ENCODE measurements at regions not wholly inside any gene's neighbourhood (a gene's known extent, or its start where the extent isn't known, plus 50 kb on each side); places are given as distances from the start of the nearest gene placed in this dataset.

DNA sequence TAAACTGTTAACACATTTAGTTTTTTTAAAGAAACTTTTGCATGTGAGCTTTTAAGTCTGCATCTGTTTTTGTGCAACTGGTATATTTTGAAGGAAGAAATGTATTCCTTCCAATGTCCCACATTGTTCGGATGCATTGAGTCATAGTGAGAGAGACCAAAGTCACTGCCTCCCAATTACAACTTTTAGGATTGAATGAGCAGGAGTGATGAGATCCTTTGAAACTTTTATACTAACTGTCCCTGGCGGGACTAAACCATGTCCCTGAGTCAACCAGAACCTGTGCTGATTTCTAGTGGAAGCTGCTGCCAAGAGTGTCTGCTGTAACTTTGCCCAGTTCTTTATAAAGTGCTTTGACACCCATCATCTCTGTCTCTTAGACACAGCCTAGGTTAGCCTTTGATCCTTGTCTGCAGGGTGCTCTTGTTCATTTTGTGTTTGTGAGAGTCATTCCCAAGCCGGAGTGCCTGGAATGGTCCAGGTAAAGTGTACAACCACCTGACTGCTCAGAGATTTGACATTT is 122.7 kb downstream of the ZNF518B start:
- DNase-seq = no peak

DNA sequence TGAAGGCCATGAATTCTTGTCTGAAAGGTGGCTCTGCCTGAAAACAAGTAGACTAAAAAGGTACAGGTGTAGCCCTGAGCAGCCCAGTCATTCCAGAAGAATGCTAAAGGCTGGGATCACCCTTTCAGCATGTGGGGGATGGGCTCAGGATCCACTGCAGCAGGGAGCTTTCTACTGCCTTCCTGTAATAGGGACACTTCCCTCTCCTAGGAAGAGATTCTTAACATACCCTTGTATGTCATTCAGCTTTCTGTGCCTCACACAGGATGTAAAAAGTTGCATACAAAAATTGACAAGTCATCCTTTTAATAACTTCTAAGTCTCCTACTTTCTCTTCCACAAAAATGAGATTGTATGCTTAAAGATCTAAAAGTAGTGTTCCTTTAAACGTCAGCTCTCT is 123.3 kb downstream of the ZNF518B start:
- no peak for DNase-seq

DNA sequence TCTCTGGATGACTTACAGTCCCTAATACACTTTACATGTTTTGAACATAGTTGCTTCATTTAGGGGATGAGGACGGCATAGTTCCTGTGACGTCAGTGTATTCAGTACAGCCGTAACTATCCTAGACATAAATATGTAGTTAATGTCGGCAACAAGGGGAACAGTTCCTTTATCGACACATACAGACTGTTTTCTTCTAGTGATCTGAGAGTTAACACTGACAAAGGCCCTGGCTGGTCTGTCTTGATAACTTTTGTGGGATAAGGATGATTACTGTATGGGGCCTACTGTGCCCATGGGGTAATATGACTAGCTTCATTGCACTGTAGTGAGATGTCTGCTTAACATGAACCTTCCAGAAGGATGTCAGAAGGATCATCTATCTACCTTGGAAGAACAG is 131.2 kb downstream of the ZNF518B start:
- no peak for DNase-seq

DNA sequence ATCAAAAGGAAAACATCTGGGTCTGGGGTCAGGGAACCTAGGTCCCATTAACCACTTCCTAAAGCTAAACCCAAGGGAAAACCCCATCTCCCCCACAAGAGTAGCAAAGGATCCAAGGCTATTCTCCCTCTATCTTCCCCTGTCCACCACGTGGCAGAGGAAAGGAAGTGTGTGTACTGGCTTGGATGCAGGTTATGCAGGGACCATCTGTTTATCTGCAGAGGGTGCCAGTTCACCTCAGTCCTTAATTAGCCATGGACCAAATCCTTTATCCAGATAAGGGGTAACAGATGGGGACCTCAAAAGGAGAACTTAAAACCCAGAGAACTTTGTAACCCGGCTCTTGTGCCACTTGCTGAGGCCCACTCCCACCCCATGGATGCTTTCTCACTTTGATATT is 135.3 kb downstream of the ZNF518B start:
- no peak for DNase-seq

DNA sequence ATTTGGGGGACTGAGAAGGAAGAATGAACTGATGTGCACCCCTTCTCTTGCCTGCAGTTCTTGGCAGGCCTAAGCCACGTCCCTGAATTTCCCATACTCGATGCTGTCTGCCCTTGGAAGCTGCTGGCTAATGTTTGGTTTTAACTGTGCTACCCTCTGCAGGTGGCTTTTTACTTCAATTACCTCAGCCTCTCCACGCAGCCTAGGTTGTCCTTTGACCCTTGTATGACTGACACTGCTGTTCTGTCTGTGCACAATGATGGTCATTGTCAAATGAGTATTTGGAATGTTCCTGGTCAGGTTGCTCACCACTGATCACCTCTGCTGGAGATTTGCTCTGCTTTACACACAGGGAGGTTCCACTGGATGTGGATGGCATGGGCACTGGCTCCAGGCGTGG is 137.1 kb downstream of the ZNF518B start:
- DNase-seq = no peak

DNA sequence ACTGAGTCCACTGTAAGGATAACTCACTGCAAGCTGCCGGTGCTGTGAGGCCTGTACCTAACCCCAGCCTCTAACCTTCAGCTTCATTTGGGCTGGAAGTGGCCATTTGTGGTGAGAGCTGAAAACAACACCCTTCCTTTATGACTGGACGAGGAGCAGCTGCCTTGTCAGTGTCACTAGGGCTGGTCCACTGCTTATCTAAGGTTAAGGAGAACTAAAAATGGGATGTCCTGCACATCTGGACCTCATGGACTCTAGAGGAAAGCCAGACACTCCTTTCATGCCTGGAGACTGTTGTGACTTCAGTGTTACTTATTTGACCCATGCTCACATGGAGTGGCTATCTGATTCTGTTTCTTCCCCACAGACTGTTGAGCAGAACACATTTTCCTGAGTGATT is 139.9 kb downstream of the ZNF518B start:
- no peak for DNase-seq

DNA sequence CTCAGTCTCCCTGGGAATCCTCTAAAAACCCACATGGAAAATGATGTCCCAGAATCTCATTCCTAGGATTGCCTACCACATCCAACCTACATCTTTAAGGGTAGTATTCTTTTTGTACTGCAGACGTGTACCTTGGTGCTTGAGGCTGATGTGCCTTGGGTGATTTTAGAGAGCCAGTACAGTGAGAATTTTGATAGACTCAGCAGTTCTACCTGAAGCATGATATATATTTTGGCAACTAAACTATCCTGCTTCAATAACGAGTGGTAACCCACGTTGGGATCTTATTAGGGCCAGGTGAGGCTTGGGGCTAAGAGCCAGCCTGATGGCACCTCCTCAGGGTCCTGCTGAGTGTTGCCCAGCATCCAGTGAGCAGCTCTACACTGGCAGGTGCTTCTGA is 140.4 kb downstream of the ZNF518B start:
- DNase-seq = no peak

DNA sequence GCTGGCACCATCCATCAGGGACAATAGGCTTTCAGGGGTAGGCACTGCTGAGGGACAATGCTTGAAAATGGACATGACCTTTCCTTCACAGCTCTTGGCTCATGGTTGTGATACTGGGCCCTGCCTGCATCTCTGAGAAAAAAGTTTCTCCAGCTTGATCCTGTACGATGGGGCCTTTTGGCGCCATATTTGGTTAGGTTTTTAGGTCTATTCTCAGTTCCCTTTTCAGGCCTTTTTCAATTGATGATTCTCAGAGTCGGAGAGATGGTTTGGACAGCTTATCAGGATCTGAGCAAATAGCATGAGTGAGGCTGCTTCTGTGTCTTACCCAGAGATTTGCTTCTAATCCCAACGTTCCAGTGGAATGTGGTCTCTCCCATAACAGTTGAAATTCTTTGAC is 141.6 kb downstream of the ZNF518B start:
- no peak for DNase-seq

DNA sequence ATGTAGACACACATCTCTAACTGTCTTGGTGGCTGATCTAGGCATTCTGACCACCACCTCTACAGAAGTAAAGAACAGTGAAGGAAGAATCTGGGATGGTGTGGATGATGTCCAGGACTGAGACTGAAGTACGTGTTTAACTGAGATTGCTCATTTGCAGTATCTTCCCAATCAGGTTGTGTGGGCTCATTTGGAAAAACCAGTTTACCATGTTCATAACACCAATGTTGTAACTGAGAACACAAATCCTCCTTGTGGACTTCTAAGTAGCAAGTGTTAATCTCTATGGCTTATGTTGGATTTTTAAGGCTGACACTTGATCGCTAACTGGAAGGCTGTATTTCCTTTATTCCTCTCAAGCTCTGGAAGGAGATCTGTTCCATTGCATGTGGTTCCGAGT is 144.7 kb downstream of the ZNF518B start:
- no peak for DNase-seq

DNA sequence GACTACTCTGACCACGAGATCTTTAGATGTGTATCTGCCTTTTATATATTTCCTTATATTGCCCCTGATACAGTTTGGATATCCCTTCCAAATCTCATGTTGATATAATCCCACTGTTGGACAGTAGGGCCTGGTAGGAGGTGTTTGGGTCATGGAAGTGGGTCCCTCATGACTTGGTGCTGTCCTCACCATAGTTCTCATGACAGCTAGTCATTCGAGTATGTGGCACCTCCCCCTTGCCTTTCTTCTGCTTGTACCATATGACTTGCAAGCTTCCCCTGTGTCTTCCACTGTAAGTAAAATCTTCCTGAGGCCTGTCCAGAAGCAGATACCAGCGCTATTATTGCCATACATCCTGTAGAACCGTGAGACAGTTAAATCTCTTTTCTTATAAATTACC is 145.3 kb downstream of the ZNF518B start:
- DNase-seq = no peak

DNA sequence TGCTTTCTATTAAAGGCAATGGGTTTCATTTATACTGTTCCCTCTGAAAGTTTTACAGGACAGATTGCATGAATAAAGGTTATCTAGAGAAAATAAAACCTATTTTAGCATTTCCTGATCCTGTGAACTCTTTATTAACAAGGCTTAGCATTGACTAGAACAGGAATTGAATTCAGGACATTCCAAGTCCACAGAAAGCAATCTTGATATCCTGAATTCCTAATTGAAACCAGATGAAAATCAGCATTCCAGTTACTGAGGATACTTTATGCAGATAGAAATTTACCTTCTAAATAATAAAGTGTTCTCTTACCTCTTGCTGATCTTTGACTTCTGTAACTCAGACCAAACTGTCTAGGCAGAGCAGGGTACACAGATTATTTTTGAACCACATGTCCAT is 151.4 kb downstream of the ZNF518B start:
- no peak for DNase-seq

DNA sequence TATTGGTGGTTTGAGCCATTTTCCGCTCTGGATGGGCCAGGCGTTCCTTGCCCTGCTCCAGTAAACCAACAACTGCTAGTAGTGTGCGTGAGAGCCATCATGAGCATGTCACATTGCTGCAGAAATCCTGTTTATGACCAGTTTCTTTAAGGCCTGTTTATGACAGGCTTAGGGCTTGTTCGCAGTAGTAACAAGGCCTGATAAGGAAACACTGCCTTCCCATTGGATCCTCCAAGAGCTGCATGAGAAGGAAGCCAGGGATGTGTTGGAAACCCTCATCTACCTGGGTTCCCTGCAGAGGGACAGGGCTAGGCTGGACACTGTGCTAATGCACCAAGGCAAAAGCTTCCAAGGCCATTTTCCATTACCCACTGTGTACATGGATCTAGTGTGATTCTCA is 153.9 kb downstream of the ZNF518B start:
- DNase-seq = no peak

DNA sequence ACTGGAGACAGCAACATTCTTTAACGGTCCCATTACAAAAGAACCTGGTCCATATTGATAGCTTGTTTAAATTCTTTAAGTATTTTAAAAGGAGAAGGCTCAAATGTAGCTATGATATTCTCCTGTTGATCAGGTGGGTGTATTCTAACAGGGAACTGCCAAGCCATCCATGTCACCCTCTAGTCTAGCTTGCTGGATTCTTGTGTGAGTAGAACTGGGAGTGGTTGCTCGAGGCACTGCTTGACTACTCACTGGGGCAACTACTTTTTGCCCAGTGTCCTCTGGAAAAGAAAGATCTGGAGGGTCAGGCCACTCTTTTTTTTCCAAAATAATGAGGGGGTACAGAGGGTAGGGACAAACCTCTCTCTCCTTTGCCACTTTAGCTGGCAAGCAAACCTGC is 155.1 kb downstream of the ZNF518B start:
- no peak for DNase-seq

DNA sequence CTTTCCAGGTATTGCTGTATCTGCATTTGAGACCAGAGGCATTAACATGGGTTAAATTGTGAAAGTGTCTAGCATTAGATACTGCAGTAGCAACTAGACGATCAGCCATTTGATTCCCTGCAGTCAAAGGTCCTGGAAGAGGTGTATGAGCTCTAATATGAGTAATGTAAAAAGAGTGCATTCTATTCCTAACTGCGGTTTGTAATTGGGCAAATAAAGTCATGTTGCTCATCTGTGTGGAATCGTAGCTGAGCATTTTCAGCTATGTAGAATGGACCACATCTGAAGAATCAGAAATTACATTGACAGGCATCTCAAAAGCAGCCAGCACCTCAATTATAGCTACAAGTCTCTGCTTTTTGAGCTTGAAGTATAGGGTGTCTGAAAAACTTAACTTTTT is 157.6 kb downstream of the ZNF518B start:
- DNase-seq = no peak

DNA sequence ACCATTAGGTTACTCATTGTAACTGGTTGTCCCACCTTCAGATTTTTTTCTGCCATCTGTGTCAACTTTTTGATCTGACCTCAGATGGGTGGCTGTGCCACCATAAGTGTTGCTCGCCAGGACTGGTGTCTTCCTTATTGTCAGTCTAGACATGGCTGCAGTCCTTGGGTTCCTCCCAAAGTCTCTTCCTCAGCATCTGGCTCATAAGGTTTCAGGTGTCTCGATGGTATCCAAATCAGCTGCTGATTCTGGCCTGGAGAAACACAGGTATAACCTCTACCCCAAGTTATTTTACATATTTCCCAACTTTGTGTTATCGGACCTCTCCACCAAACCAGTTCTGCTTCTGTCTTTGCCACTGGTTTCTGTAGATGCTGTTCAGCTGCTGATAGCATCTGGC is 158.5 kb downstream of the ZNF518B start:
- DNase-seq = no peak

DNA sequence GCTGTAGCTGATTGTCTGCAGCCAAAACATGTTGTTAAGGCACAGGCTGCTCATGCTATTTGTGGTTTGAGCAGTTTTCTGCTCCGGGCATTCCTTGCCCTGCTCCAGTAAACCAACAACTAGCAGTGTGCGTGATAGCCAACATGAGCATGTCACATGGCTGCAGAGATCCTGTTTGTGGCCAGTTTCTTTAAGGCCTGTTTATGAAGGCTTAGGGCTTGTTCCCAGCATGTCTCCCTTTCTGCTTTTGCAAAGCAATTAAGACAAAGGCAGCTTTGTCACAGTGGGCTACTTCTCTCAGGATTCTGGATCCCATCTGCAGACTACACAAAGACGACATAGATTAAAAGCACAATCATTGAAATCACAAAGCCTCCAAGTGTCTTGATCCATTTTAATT is 160.5 kb downstream of the ZNF518B start:
- DNase-seq = no peak

DNA sequence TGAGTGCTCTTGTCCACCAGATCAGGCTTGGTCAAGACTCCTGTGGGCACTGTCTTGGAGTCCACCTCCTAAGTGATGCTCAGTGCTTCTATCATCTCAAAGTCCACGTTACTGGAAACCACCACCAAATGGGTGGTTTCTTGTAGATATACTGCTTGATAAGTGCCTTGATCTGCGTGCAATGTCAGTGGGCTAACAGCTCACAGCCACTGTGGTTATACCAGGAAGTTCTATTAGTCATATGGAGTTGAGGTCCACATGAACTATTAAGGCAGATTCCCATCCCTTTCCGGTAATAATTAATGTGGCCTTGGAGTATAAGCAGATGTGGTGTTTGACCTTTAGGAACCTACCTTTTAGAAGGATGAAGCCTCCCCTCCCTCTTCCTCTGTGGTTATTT is 161.9 kb downstream of the ZNF518B start:
- DNase-seq = no peak

DNA sequence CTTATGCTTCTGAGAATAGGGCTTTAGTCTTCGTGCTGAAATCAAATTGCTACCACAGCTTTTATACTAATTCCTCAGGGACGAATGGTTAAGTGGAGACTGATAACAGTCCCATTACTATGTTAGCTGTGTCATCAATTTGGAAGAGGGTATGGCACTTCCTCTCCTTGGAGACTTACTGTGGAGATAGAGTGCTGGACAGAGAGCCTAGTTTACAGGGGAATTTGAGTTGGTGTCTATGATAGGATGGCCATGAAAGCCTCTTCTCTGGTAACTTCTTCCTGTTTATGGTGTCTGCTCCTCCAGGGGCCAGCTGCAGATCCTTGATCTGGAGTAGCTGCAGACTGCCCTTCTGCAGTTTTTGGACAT is 167.7 kb downstream of the ZNF518B start:
- DNase-seq = no peak

DNA sequence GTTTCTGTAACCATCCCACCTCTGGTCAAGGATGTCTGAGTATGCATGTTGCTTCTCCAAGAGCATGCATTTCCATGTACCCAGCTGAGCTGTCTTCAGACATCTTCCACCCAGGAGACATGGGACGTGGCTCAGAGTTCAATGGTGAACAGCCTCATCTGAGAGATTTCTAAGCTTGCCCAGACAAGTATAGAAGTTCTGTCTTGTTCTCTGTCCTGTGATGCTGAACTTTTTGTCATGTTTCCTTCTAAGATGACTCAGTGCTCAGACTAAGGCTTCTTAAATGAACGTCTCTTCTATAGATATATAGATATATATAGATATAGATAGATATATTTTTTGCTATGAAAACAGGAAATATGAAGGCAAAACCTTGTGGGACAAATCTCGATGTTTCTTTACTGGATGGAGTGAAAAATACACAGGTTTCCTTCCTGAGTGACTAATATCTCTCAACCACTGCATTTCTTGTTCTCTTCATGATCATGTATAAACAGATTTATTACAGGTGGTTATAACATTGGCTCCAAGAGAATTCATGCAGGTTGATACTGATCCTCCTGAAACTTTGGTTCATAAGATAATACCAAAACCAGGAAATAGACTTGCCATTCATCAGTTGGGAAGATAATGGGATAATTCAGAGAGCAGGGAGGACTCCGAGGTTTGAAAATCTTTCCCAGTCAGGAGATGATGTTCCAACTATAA is 168.2 kb downstream of the ZNF518B start:
- no peak for DNase-seq

DNA sequence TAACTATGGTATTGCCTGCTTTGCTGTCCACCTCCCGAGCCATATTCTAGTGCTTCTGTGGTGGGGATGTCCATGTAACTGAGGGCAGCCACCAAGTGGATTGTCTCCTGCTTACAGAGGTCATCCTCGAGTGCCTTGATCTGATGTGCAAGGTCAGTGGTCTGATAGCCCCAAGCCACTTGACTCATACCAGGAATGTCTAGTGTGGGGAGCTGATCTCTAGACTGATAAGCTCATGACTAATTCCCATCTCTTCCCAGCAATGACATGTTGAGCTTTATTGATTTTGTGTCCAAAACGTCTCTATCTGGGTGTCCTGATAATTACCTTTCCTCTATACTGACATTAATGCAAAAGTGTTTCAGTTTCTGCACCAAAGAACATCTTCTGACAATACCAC is 168.4 kb upstream of the WDR1 start:
- no peak for DNase-seq

DNA sequence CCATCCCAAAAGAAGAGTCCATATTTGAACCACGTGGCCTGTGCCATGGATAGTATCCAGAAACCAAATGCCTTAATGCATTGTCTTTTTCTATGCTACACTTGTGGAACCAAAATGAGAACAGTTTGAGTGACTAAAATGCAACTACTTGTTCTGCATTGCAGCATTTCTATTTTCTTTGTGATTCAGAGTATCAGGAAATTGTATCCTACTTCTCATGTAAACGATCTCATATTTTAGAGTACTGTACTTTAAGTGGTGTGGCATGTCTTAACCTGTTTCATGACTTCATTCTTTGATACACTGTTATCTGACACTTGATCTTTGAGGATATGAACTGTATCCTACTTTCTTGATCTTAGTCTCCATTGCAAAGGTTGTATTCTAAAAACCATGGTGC is 167.2 kb upstream of the WDR1 start:
- DNase-seq = no peak

DNA sequence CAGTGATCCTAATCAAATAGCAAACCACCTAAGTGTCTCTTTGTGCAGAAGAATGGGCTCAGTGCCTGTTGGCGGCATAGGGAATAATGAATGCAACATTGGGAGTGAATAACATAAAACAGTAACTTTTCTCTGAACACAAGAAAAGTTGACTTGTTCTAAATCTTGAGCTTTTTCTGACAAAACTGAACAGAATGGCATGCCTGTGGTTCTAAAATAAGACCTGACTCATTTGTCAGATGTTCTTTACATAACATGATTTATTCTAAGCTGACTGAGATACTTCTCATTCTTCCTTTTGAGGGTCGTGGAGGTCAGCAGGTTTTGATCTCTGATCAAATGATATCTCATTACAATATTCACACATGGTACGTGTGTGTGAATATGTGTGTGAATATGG is 165.4 kb upstream of the WDR1 start:
- DNase-seq = no peak

DNA sequence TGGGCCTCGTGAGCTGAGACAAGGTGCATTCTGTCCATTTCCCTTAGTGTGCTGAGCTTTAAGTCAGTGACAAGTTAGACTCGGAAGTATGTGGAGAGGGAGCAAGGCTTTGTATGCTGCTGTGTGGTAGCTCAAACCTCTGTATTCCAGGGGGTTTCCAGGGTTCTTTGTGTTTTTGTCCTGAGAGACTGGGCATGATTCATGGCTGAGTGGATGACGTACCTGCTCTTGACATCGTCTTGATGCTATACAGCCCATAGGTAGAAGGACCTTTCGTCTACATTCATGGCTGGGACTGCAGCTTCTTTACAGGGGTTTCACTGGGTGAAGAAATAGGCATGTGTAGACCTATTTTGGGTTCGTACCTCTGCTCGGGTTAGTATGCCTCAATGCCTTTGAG is 162.7 kb upstream of the WDR1 start:
- DNase-seq = no peak

DNA sequence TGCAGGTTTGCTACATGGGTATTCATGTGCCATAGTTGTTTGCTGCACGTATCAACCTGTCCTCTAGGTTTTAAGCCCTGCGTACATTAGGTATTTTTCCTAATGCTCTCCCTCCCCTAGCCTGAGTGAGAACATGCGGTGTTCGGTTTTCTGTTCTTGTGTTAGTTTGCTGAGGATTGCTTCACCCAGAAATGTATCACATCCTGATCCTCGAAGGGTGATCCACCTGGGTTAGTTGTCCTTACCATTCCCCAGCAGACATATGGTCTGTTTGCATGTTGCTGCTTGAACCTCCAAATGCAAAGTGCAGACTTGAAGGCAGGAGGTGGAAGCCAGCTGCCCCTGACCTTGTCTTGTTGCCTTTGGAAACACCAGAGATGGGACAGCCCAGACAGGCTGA is 161.5 kb upstream of the WDR1 start:
- DNase-seq = no peak

DNA sequence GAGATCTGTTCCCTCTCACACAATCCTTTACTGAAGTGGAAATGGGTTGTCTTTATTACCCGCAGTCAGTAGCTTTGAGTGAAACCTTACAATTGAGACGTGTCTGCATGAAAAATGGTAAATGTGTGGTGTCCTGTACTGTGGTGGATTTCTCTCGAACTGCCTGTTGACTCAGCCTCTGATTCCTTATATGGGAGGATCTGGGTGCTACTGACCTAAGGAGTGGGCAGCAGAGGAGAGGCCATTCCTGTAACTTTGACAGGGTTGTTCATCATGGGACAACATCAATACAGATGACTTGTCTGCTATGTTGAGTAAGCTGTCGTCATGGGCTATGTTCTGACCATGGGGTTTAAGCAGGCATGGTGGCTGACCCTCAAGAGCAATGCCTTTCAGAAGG is 159.6 kb upstream of the WDR1 start:
- no peak for DNase-seq

DNA sequence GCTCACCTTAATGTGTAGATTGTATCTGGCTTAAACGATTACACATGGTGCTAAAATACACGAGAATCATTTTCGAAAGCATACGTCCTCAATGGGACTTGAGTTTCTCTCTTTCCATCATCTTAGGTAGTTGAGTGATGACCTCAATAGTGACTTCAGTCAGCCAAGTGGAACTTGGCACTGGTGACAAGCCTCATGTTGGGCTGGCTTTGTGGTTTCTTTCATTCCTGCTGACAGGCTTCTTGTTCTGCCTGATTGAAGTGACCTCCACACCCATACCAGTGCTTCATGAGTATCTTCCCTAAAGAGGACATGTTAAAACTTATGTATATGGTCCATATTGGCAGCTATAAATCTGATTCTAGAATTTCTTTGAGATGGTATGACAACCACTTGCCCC is 159.1 kb upstream of the WDR1 start:
- DNase-seq = no peak
